ENCODE measurements at regions not wholly inside any gene's neighbourhood (a gene's known extent, or its start where the extent isn't known, plus 50 kb on each side); places are given as distances from the start of the nearest gene placed in this dataset.

DNA sequence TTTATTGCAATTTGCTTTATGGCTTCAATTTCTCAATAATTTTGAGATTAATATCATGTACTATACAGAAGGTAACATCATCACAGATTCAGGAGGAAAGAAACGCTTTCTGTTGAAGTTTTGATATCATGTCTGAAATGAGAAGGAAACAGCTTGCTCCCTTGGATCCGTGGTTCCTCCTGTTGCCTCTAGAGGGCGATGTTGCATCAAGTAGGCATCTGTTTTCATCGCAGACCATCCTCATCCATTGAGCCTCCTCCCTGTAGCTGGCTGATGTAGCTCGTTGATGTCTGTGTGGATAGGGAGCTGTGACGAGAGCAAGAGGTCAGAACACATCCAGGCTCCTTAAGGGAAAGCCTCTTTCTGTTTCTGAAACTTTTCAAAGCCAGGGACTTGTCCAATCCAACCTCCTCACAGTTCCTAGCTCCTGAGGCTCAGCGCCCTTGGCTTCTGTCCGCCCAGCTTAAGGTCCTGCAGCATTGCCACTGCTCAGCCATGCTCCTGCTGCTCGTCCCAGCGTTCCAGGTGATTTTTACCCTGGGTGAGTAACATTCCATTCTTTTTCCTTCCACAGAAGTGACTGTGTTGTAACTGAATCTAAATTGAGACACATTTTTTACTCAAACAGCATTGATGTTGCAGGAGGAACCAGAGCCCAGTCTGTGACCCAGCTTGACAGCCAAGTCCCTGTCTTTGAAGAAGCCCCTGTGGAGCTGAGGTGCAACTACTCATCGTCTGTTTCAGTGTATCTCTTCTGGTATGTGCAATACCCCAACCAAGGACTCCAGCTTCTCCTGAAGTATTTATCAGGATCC is 304.8 kb upstream of the OR4E1 start:
- CTCF ChIA-PET, result interaction anchor here (0.5 to 3.1 kb wide), 36 partner anchors 14 to 877 kb away, joined by 3 to 106 read pairs (median 4); no protein-coding TSS in a partner anchor
- DNase-seq, result peak; percentile 63
- Mint-ChIP-seq H3K9me3 (no peaks in the 10 kb centered on the region), H3K4me3 (peak overlapping the region; percentile 63), H3K4me1 (peaks cover 22% of the 10 kb centered on the region), H3K36me3 (ENCODE audit: low read depth) (no peaks in the 10 kb centered on the region), H3K27ac (peak overlapping the region; percentile 71), H3K27me3 (peaks cover 16% of the 10 kb centered on the region)
- POLR2A ChIA-PET, result interaction anchor here (0.8 to 3.4 kb wide), 13 partner anchors 10 to 592 kb away, joined by 3 to 15 read pairs (median 3); no protein-coding TSS in a partner anchor

DNA sequence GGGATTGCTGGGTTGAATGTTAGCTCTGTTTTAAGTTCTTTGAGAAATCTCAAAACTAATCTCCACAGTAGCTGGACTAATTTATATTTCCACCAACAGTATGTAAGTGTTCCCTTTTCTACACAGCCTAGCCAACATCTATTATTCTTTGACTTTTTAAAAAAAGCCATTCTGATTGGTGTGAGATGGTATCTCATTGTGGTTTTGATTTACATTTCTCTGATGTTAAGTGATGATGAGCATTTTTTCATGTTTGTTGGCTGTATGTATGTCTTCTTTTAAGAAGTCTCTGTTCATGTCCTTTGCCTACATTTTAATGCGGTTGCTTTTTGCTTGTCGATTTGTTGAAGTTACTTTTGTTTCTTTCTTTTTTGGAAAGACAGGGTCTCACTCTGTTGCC is 301.1 kb upstream of the OR4E1 start:
- Mint-ChIP-seq H3K9me3 (no peaks in the 10 kb centered on the region), H3K36me3 (ENCODE audit: low read depth) (no peaks in the 10 kb centered on the region), H3K27me3 (peaks cover 37% of the 10 kb centered on the region), H3K4me1 (peaks cover 22% of the 10 kb centered on the region), H3K4me3 (no peak overlapping the region), H3K27ac (no peak overlapping the region)
- POLR2A ChIA-PET, result no interaction called here
- CTCF ChIA-PET, result interaction anchor here (1.1 to 2.1 kb wide), 2 partner anchors 55 to 595 kb away, joined by 3 to 6 read pairs; no protein-coding TSS in a partner anchor
- no peak for DNase-seq

DNA sequence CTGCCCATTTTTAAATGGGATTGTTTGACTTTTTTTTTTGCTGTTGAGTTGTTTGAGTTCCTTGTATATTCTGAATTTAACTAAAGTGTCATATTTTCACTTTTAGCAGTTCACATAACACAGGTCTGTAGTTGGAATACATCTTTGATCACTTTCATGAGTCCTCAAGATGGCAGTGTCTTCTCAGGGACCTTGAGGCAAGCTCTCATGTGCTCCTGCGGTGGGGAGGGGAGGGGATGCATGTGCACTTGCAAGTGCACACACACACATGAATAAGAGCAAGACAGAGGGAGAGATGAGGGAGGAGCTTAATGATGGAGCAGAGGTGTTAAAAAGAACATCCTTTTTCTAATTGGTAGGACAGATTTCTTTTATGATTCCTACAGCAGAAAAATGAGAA is 291.4 kb upstream of the OR4E1 start:
- peak overlapping the region; percentile 9 for H3K27ac Mint-ChIP-seq
- no peaks in the 10 kb centered on the region for H3K36me3 Mint-ChIP-seq (ENCODE audit: low read depth)
- no peaks in the 10 kb centered on the region for H3K9me3 Mint-ChIP-seq
- POLR2A ChIA-PET, result interaction anchor here (1.0 to 1.1 kb wide), 2 partner anchors 46 to 573 kb away, joined by 3 read pairs; no protein-coding TSS in a partner anchor
- CTCF ChIA-PET, result interaction anchor here (0.8 to 2.9 kb wide), 3 partner anchors 13 to 605 kb away, joined by 3 to 21 read pairs (median 10); no protein-coding TSS in a partner anchor
- peak overlapping the region; percentile 19 for H3K4me3 Mint-ChIP-seq
- H3K4me1 Mint-ChIP-seq, result peaks cover 13% of the 10 kb centered on the region
- H3K27me3 Mint-ChIP-seq, result peaks cover 3% of the 10 kb centered on the region
- peak; percentile 50 for DNase-seq

DNA sequence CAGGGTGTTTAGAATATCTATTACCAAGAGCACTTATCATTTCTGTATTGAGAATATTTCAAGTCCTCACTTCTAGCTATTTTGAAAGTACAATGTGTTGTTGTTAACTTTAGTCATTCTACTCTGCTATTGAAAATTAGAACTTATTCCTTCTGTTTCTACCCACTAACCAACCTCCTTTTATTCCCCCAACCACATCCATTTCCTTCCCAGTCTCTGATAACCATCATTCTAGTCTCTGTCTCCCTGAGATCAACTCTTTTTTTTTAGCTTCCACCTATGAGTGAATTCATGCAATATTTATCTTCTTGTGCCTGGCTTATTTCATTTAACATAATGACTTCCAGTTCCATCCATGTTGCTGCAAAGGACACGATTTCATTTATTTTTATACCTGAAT is 290.6 kb upstream of the OR4E1 start:
- CTCF ChIA-PET, result interaction anchor here (0.5 to 2.9 kb wide), 3 partner anchors 14 to 925 kb away, joined by 4 to 21 read pairs (median 10); no protein-coding TSS in a partner anchor
- H3K4me3 Mint-ChIP-seq, result no peak overlapping the region
- no peaks in the 10 kb centered on the region for H3K9me3 Mint-ChIP-seq
- H3K36me3 Mint-ChIP-seq (ENCODE audit: low read depth), result no peaks in the 10 kb centered on the region
- no peak for DNase-seq
- no peaks in the 10 kb centered on the region for H3K27me3 Mint-ChIP-seq
- H3K27ac Mint-ChIP-seq, result peak overlapping the region; percentile 24
- POLR2A ChIA-PET, result interaction anchor here (1.3 kb wide), 1 partner anchor 50 kb away, joined by 3 read pairs; no protein-coding TSS in a partner anchor
- H3K4me1 Mint-ChIP-seq, result peaks cover 10% of the 10 kb centered on the region

DNA sequence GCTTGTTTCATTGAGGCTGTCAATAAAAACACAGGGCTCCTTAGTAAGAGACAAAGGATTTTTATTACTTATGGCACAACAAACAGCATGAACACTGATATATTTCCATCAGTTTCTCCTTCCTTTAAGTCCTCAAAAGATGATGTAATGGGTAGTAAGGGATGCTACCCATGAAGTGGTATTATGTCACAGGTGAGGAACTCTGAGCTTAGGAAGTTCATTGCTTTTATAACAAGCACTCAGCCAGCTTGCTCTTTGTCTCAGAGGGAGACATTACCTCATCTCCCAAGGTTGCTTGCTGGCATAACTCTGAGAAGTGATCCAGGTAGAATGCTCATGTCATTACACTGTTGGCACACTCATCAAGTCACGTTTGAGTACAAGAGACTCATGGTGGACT is 287.0 kb upstream of the OR4E1 start:
- ChIA-PET CTCF (interaction anchor here (1.3 kb wide), 1 partner anchor 17 kb away, joined by 5 read pairs; no protein-coding TSS in a partner anchor), POLR2A (no interaction called here)
- H3K27ac Mint-ChIP-seq, result no peak overlapping the region
- peaks cover 12% of the 10 kb centered on the region for H3K27me3 Mint-ChIP-seq
- DNase-seq, result no peak
- H3K4me3 Mint-ChIP-seq, result no peak overlapping the region
- H3K36me3 Mint-ChIP-seq (ENCODE audit: low read depth), result no peaks in the 10 kb centered on the region
- no peaks in the 10 kb centered on the region for H3K9me3 Mint-ChIP-seq
- H3K4me1 Mint-ChIP-seq, result peaks cover 10% of the 10 kb centered on the region

DNA sequence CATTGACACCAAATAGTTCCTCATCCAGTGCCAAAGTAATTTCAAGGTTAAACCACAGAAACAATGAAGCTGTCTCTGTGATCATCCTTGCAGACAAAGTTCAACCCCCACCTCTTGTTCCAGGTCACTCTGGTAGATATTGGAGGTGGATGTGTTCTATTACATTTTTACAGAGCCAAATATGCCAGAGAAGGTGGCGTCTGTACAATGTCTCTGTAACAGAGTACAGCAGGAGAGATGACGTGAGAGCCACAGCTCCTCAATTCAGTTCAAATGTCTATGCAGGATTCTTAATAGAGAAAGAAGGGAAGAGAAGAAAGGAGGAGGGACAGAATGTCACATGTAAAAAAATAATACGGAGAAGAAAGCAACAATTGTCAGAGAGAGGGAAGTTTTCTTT is 268.3 kb upstream of the OR4E1 start:
- Mint-ChIP-seq H3K4me1 (peaks cover 18% of the 10 kb centered on the region), H3K27ac (no peak overlapping the region), H3K4me3 (no peak overlapping the region), H3K36me3 (ENCODE audit: low read depth) (no peaks in the 10 kb centered on the region), H3K9me3 (no peaks in the 10 kb centered on the region), H3K27me3 (peaks cover 17% of the 10 kb centered on the region)
- ChIA-PET CTCF (interaction anchor here (1.0 to 1.2 kb wide), 2 partner anchors 24 to 28 kb away, joined by 3 to 4 read pairs; no protein-coding TSS in a partner anchor), POLR2A (interaction anchor here (0.9 kb wide), 1 partner anchor 595 kb away, joined by 3 read pairs; no protein-coding TSS in a partner anchor)
- DNase-seq, result no peak

DNA sequence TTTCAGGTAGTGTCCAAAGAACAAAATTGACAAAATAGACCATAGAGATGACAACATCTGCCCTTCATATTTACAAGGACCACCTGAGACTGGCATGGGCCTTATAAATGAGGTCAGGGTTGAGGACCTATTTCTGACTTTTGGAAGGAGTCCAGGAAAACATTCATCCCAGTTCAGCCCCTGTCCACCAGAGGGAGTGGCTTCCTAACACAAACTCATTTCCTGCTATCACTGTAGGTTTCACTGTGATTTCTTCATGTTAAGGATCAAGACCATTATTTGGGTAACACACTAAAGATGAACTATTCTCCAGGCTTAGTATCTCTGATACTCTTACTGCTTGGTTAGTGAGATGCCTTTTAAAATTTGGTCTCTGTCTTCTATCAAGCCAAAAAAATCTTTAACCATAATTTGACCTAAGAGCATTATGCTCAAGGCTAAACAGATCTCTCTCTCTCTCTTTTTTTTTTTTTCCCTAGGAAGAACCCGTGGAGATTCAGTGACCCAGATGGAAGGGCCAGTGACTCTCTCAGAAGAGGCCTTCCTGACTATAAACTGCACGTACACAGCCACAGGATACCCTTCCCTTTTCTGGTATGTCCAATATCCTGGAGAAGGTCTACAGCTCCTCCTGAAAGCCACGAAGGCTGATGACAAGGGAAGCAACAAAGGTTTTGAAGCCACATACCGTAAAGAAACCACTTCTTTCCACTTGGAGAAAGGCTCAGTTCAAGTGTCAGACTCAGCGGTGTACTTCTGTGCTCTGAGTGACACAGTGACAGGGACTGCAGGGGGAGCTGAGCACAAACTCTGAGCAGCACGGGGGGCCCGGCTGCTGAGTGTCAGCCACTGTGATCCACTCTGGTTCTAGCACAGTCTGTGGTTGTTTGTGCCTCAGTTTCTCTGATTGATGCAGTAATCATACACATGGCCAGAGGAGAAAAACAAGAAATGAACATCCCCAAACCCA is 267.6 kb upstream of the OR4E1 start:
- POLR2A ChIA-PET, result interaction anchor here (0.6 to 0.9 kb wide), 2 partner anchors 578 to 596 kb away, joined by 3 read pairs; no protein-coding TSS in a partner anchor
- Mint-ChIP-seq H3K27me3 (peaks cover 17% of the 10 kb centered on the region), H3K27ac (peak overlapping the region; percentile 50), H3K4me3 (peak overlapping the region; percentile 66), H3K36me3 (ENCODE audit: low read depth) (no peaks in the 10 kb centered on the region), H3K9me3 (no peaks in the 10 kb centered on the region), H3K4me1 (peaks cover 18% of the 10 kb centered on the region)
- peak; percentile 39 for DNase-seq
- CTCF ChIA-PET, result interaction anchor here (0.6 to 1.2 kb wide), 4 partner anchors 23 to 629 kb away, joined by 3 to 4 read pairs (median 4); no protein-coding TSS in a partner anchor

DNA sequence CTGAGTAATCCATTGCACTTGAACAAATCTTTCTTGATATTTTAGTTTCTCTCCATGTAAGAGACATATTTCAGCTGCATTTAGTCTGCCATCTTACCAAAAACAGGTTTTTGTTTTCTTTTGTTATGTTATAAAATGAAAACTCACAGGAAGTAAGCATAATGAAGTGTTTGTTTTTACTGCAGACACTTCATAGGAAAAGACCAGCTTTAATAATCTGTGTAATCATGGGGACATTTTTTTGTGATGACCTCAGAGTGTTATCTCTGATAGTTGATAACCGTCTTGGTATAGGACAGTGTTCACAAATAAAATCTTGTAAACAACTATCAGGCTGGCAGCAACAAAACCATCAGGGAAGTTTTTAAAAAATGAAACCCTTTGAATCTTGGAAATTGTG is 266.2 kb upstream of the OR4E1 start:
- POLR2A ChIA-PET, result no interaction called here
- Mint-ChIP-seq H3K4me3 (no peak overlapping the region), H3K9me3 (no peaks in the 10 kb centered on the region), H3K36me3 (ENCODE audit: low read depth) (no peaks in the 10 kb centered on the region), H3K4me1 (peaks cover 18% of the 10 kb centered on the region), H3K27me3 (peaks cover 15% of the 10 kb centered on the region), H3K27ac (no peak overlapping the region)
- no peak for DNase-seq
- CTCF ChIA-PET, result interaction anchor here (1.0 to 1.1 kb wide), 2 partner anchors 39 to 630 kb away, joined by 4 read pairs; no protein-coding TSS in a partner anchor

DNA sequence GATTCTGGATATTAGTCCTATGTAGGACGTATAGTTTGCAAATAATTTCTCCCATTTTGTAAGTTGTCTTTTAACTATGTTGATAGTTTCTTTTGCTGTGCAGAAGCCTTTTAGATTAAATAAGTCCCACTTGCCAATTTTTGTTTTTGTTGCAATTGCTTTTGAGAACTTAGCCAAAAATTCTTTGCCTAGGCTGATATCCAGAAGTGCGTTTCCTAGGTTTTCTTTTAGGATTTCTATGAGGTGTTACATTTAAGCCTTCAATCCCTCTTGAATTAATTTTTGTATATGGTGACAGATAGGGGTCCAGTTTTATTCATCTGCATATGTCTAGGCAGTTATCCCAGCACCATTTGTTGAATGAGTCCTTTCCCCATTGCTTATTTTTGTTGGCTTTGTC is 264.4 kb upstream of the OR4E1 start:
- ChIA-PET CTCF (no interaction called here), POLR2A (no interaction called here)
- H3K27ac Mint-ChIP-seq, result no peak overlapping the region
- DNase-seq, result no peak
- no peak overlapping the region for H3K4me3 Mint-ChIP-seq
- H3K9me3 Mint-ChIP-seq, result no peaks in the 10 kb centered on the region
- peaks cover 12% of the 10 kb centered on the region for H3K27me3 Mint-ChIP-seq
- peaks cover 18% of the 10 kb centered on the region for H3K4me1 Mint-ChIP-seq
- no peaks in the 10 kb centered on the region for H3K36me3 Mint-ChIP-seq (ENCODE audit: low read depth)

DNA sequence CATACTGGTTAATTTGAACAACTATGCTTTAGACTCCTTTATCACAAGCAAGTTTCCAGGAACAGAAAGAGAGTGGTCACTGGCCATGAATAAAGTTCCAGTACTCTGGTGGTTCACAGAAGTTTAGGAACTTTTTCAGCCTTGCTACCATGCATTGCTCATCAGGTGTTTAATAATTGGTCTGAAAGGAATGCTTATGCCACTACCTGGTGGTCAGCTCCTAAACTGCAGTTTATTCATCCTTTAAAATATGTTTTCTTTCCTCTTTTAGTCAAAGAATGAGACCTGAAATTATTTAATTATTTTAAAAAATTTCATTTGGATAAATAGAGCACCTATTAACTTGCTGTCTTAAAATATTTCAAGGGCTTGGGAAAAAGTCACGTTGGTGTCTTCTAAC is 260.1 kb upstream of the OR4E1 start:
- POLR2A ChIA-PET, result interaction anchor here (1.1 kb wide), 1 partner anchor 15 kb away, joined by 3 read pairs; no protein-coding TSS in a partner anchor
- CTCF ChIA-PET, result interaction anchor here (1.2 to 2.9 kb wide), 4 partner anchors 9 to 20 kb away, joined by 3 to 18 read pairs (median 8); no protein-coding TSS in a partner anchor
- no peak for DNase-seq
- Mint-ChIP-seq H3K27ac (no peak overlapping the region), H3K36me3 (ENCODE audit: low read depth) (no peaks in the 10 kb centered on the region), H3K27me3 (peaks cover 9% of the 10 kb centered on the region), H3K9me3 (no peaks in the 10 kb centered on the region), H3K4me3 (no peak overlapping the region), H3K4me1 (peaks cover 2% of the 10 kb centered on the region)

DNA sequence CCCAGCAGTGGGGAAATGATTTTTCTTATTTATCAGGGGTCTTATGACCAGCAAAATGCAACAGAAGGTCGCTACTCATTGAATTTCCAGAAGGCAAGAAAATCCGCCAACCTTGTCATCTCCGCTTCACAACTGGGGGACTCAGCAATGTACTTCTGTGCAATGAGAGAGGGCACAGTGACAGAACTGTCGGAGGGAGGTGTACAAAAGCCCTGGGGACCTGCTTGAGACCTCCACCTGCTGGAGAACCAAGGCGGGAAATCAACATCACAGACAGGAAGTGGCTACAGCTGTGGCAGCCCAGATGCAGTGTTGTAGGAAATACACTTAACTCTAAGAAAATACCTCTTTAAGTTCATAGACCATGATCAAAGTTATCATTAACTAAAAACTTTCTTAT is 250.9 kb upstream of the OR4E1 start:
- peaks cover 44% of the 10 kb centered on the region for H3K4me1 Mint-ChIP-seq
- peak overlapping the region; percentile 88 for H3K27ac Mint-ChIP-seq
- DNase-seq, result peak; percentile 74
- no peaks in the 10 kb centered on the region for H3K9me3 Mint-ChIP-seq
- peak overlapping the region; percentile 46 for H3K4me3 Mint-ChIP-seq
- POLR2A ChIA-PET, result interaction anchor here (1.2 to 3.5 kb wide), 3 partner anchors 11 to 628 kb away, joined by 3 to 12 read pairs (median 3); no protein-coding TSS in a partner anchor
- no peaks in the 10 kb centered on the region for H3K27me3 Mint-ChIP-seq
- CTCF ChIA-PET, result interaction anchor here (1.0 to 2.7 kb wide), 4 partner anchors 9 to 646 kb away, joined by 3 to 13 read pairs (median 3); no protein-coding TSS in a partner anchor
- peaks cover 8% of the 10 kb centered on the region for H3K36me3 Mint-ChIP-seq (ENCODE audit: low read depth)

DNA sequence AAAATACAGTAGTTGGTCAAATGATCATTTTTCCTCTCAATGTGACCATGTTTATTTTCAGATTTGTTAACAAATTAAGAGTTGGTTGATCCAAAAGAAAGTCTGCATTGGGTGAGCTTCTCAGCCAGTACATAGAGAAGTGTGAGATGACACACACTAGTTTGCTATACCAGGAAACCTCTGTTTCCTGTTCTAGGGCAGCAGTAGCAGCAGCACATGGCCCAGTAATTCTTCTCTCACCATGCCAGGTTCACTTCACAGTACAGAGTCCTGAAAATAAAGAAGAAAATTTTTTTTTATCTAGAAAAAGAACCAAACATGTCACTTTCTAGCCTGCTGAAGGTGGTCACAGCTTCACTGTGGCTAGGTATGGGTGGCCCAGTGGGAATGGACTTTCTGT is 250.2 kb upstream of the OR4E1 start:
- POLR2A ChIA-PET, result interaction anchor here (0.5 to 3.5 kb wide), 6 partner anchors 10 to 646 kb away, joined by 3 to 12 read pairs (median 3); no protein-coding TSS in a partner anchor
- Mint-ChIP-seq H3K4me3 (peak overlapping the region; percentile 46), H3K27ac (peak overlapping the region; percentile 88), H3K36me3 (ENCODE audit: low read depth) (peaks cover 8% of the 10 kb centered on the region), H3K27me3 (no peaks in the 10 kb centered on the region), H3K4me1 (peaks cover 47% of the 10 kb centered on the region), H3K9me3 (no peaks in the 10 kb centered on the region)
- DNase-seq, result peak; percentile 48
- CTCF ChIA-PET, result interaction anchor here (0.6 to 2.7 kb wide), 6 partner anchors 10 to 646 kb away, joined by 3 to 15 read pairs (median 4); no protein-coding TSS in a partner anchor
